ENCODE measurements at regions not wholly inside any gene's neighbourhood (a gene's known extent, or its start where the extent isn't known, plus 50 kb on each side); places are given as distances from the start of the nearest gene placed in this dataset.

- Histone ChIP-seq H2BK15ac (ENCODE audit: low read length) (no peak overlapping the region), H3K23me2 (ENCODE audit: low read depth, low read length) (no peaks in the 10 kb centered on the region), H3K23ac (ENCODE audit: insufficient read length) (no peak overlapping the region), H4K91ac (replicated peaks; ENCODE audit: insufficient read length, low read length) (no peak overlapping the region), H3K36me3 (ENCODE audit: control insufficient read depth in 2 of 4, insufficient read depth in 4 of 4, low read length in 3 of 4) (no peaks in the 10 kb centered on the region), H2BK20ac (ENCODE audit: low read length) (no peak overlapping the region), H2AK5ac (ENCODE audit: low read depth, low read length) (no peak overlapping the region), H4K20me1 (replicated peaks in 1 of 2; ENCODE audit: control insufficient read depth in 1 of 2, insufficient read depth in 2 of 2, low read length in 2 of 2) (no peaks in the 10 kb centered on the region), H3K27me3 (replicated peaks in 1 of 4; ENCODE audit: control insufficient read depth in 3 of 4, extremely low read depth in 1 of 4, insufficient read depth in 3 of 4, low read length in 3 of 4) (no peaks in the 10 kb centered on the region), H4K5ac (ENCODE audit: insufficient read length, low read depth, low read length) (no peak overlapping the region), H3K18ac (ENCODE audit: extremely low read depth, low read length) (no peak overlapping the region), H3K56ac (replicated peaks; ENCODE audit: insufficient read length, low read depth, low read length) (no peak overlapping the region), H4K8ac (ENCODE audit: extremely low read depth, insufficient read depth, low read length) (no peak overlapping the region), H2AFZ (ENCODE audit: low read length) (no peak overlapping the region), H2BK12ac (ENCODE audit: low read depth, low read length) (no peak overlapping the region), H3K4ac (replicated peaks; ENCODE audit: insufficient read length, low read depth, low read length) (no peak overlapping the region), H3K4me3 (ENCODE audit: extremely low read depth in 1 of 4, insufficient read depth in 2 of 4, low read depth in 3 of 4, low read length in 4 of 4) (no peak overlapping the region), H3K27ac (ENCODE audit: low read depth, low read length) (no peak overlapping the region), H3K9ac (replicated peaks in 1 of 4; ENCODE audit: extremely low read depth in 1 of 4, low read depth in 3 of 4, low read length in 3 of 4) (no peak overlapping the region), H3K79me2 (ENCODE audit: control insufficient read depth in 1 of 2, insufficient read depth in 2 of 2, low read length in 2 of 2) (no peaks in the 10 kb centered on the region), H3K79me1 (ENCODE audit: low read depth, low read length) (no peaks in the 10 kb centered on the region), H3K4me1 (replicated peaks in 1 of 4; ENCODE audit: control insufficient read depth in 3 of 4, insufficient read depth in 4 of 4, low read length in 3 of 4) (no peaks in the 10 kb centered on the region), H3K9me3 (ENCODE audit: insufficient read depth in 2 of 2, low read depth in 1 of 2, low read length in 1 of 2) (peaks cover 58 to 93% of the 10 kb centered on the region in 2 experiments), H2BK120ac (replicated peaks; ENCODE audit: low read depth, low read length) (no peak overlapping the region), H2BK5ac (ENCODE audit: low read depth, low read length) (no peak overlapping the region), H3K14ac (ENCODE audit: insufficient read length) (no peak overlapping the region), H3K4me2 (ENCODE audit: insufficient read depth in 1 of 2, low read depth in 2 of 2, low read length in 2 of 2) (no peak overlapping the region)
- FAIRE-seq (no peak), DNase-seq (ENCODE audit: low read depth in 1 of 2, low spot score in 2 of 2) (no peak)
- CTCF ChIA-PET (ENCODE audit: partially characterized antibody) = no interaction called here
- WGBS, 2 experiments (ENCODE audit: extremely low coverage in 1 of 2, insufficient coverage in 1 of 2, insufficient read length in 1 of 2, insufficient replicate concordance in 2 of 2, low coverage in 1 of 2, low lambda C conversion rate in 2 of 2, missing lambda C conversion rate in 1 of 2) = 74% methylated on average over 16 of the region's 16 CpGs; no CpG with 5 or more reads in 1 of the 2 experiments
- TF ChIP-seq TBP (IDR thresholded peaks at IDR 0.05; ENCODE audit: low read depth, low read length) (no peak), TAF1 (IDR thresholded peaks at IDR 0.05; ENCODE audit: low read depth, low read length) (no peak), MAX (IDR thresholded peaks at IDR 0.05) (no peak), KDM5A (IDR thresholded peaks at IDR 0.05; ENCODE audit: low read length) (no peak), USF2 (IDR thresholded peaks at IDR 0.05; ENCODE audit: low read length) (no peak)
- TF ChIP-seq, protein P1, sequence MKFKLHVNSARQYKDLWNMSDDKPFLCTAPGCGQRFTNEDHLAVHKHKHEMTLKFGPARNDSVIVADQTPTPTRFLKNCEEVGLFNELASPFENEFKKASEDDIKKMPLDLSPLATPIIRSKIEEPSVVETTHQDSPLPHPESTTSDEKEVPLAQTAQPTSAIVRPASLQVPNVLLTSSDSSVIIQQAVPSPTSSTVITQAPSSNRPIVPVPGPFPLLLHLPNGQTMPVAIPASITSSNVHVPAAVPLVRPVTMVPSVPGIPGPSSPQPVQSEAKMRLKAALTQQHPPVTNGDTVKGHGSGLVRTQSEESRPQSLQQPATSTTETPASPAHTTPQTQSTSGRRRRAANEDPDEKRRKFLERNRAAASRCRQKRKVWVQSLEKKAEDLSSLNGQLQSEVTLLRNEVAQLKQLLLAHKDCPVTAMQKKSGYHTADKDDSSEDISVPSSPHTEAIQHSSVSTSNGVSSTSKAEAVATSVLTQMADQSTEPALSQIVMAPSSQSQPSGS (IDR thresholded peaks at IDR 0.05; ENCODE audit: low read length) = no peak
- POLR2A ChIA-PET (ENCODE audit: partially characterized antibody) = no interaction called here
These were observed 138.9 kb upstream of the USP29 start for GRCh38 chr19:56980906-56981305.
